ENCODE measurements at regions not wholly inside any gene's neighbourhood (a gene's known extent, or its start where the extent isn't known, plus 50 kb on each side); places are given as distances from the start of the nearest gene placed in this dataset.

DNA sequence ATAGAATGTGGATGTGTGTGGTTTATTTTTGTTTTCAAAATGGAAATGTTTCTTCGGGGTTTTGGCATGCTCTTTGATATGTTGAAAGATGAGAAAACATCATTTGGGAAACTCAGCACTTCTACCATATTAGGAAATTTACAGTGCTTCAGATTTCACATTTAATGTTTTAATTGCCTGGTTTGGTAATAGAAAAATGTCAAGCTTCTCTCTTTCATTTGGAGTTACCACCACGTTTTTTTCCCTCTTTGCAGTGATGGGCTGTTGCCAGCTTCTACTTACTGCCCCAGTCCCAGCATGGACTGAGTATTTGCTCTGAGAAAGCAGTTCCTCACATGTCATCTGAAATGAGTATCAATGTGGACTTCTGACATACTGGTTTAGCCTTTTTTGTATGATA lies 267.7 kb downstream of the PRL start:
- no peak for TF ChIP-seq EZH2phosphoT487 (IDR thresholded peaks at IDR 0.05; ENCODE audit: borderline replicate concordance, low read depth, low read length)
- TF ChIP-seq, protein P1, sequence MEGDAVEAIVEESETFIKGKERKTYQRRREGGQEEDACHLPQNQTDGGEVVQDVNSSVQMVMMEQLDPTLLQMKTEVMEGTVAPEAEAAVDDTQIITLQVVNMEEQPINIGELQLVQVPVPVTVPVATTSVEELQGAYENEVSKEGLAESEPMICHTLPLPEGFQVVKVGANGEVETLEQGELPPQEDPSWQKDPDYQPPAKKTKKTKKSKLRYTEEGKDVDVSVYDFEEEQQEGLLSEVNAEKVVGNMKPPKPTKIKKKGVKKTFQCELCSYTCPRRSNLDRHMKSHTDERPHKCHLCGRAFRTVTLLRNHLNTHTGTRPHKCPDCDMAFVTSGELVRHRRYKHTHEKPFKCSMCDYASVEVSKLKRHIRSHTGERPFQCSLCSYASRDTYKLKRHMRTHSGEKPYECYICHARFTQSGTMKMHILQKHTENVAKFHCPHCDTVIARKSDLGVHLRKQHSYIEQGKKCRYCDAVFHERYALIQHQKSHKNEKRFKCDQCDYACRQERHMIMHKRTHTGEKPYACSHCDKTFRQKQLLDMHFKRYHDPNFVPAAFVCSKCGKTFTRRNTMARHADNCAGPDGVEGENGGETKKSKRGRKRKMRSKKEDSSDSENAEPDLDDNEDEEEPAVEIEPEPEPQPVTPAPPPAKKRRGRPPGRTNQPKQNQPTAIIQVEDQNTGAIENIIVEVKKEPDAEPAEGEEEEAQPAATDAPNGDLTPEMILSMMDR (conservative IDR thresholded peaks at IDR 0.05; ENCODE audit: low read length): no peak
